LNCaP clone FGC (cell line): ENCODE measurements at regions not wholly inside any gene's neighbourhood (a gene's known extent, or its start where the extent isn't known, plus 50 kb on each side); places are given as distances from the start of the nearest gene placed in this dataset.

Experiments used
- DNase-seq: peaks from one replicate; pipeline ENCODE4 v3.0.0-alpha.2; 2011; ENCODE audit warnings: low read depth
- H3K4me3 ChIP-seq: 2 replicates; pipeline ENCODE4 v1.5.1; 2011; ENCODE audit warnings: mild to moderate bottlenecking, low read depth, low read length, control low read depth
- TF ChIP-seq, protein P1 (sequence below): IDR thresholded peaks from 2 replicates; pipeline ENCODE4 v1.5.1; 2012; ENCODE audit warnings: mild to moderate bottlenecking; ENCODE audit not compliant: control insufficient read depth, insufficient read depth; ENCODE audit errors: extremely low read depth

DNA sequence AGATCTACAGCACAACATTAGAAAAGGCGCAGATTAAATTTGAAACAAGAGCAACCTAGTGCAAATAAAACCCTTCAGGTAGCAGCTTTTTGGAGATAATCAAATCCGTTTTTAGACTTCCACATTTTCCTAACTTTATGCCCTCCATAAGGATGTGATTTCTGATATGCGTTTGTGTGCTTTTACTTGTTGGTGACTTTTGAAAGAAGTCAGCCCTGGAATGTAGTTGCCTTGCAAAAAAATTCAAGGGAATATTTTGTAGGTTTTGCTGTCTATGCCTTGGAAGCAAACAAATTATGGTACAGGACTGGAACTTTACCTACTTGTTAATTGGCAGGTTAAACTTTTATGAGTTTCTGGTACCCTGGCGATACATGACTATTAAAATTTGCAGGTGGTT is 86.7 kb upstream of the HDAC9 start:
- H3K4me3 ChIP-seq: no peak overlapping the region
- DNase-seq: no peak
- TF ChIP-seq, protein P1, sequence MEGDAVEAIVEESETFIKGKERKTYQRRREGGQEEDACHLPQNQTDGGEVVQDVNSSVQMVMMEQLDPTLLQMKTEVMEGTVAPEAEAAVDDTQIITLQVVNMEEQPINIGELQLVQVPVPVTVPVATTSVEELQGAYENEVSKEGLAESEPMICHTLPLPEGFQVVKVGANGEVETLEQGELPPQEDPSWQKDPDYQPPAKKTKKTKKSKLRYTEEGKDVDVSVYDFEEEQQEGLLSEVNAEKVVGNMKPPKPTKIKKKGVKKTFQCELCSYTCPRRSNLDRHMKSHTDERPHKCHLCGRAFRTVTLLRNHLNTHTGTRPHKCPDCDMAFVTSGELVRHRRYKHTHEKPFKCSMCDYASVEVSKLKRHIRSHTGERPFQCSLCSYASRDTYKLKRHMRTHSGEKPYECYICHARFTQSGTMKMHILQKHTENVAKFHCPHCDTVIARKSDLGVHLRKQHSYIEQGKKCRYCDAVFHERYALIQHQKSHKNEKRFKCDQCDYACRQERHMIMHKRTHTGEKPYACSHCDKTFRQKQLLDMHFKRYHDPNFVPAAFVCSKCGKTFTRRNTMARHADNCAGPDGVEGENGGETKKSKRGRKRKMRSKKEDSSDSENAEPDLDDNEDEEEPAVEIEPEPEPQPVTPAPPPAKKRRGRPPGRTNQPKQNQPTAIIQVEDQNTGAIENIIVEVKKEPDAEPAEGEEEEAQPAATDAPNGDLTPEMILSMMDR: no peak

DNA sequence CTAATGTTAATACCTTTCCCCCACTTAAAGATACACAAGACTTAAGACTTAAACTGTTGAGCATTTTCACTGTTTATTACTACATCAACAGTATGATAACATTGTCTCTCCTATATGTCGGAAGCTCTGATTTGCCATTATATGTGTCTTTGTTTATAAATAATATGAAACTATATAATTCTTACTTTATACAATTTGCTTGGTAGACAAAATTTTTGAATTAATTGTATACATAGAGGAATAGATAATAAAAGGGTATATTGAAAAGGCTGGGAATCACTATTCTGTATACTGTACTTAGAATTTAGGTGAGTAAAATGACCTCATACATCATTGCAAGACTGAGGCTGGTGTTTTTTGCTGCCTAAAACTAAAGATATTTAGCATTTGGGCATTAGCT is 82.1 kb upstream of the HDAC9 start:
- no peak for DNase-seq
- no peak overlapping the region for H3K4me3 ChIP-seq
- TF ChIP-seq, protein P1: no peak

DNA sequence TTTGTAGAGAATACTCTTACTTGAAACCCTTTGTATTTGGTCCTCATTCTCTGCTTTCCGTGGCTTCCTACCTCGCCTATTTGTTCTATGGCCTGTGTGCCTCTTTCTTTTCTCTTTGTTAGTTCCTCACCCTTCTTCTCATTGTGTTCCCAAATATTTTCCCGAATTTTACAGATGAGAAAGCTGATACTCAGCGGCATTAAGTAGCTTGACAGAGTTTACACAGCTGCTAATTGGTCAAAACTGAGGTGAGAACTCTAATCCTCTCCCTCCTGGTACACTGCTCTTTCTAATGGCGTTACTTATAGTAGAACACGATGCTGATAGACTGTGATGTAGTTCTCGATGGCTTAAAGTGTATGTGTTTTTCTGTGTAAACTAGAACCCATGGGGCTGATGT is 80.7 kb upstream of the HDAC9 start:
- TF ChIP-seq, protein P1: no peak
- no peak overlapping the region for H3K4me3 ChIP-seq
- DNase-seq: no peak

DNA sequence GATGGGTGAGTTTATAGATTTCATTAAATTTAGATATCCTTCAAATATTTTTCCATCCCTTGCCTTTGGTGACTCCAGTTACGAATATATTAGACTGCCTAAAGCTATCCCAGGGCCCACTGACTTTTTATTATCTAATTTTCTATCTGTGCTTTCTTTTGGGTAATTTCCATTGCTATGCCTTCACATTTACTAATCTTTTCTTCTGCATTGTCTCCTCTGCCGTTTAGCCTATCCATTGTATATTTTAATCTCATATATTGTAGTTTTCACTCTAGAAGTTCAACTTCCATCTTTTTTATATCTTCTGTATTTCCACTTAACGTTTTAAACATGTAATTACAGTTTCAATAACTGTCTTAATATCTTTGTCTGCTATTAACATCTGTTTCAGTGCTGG is 78.6 kb upstream of the HDAC9 start:
- TF ChIP-seq, protein P1: no peak
- H3K4me3 ChIP-seq: no peak overlapping the region

DNA sequence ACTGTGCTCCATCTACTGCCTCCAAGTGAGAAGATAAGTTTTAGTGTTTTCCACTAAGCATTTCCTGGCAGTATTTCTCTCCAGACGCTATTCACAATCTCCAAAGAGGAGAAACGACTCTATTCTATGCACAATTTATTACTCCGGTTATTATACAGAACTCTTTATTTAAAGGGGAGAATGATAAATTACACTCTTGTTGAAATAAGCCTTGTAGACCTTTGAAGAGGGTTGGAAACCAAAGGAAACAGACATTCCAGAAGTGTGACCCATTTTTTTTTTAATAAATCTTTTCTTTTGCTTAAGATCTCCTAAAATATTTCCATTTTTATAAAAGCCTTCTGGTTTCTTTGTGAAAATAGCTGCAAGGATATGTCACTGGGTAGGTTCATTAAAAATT is 76.1 kb upstream of the HDAC9 start:
- DNase-seq: no peak
- no peak overlapping the region for H3K4me3 ChIP-seq
- TF ChIP-seq, protein P1: no peak

More for the DNA sequence above, 78.6 kb upstream of the HDAC9 start:
- DNase-seq: no peak

DNA sequence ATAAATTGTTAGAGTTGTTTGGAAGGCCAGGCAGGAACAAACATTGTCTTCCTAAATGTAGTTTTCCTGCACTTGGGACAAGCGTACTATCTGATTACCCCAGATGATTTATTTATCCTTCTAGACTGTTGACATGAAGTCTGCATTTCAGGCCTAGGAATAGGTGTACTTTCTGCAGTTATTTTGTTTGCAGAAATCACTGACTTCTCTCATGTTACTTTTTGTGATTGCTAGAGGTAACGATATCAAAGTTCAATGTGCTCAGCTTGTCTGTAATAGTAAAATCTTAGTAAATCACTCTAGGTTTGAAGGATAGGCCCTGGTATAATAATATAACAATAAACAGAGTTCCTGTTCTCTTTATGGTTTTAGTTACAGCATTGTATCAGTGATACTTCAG is 75.4 kb upstream of the HDAC9 start:
- DNase-seq: no peak
- TF ChIP-seq, protein P1: no peak
- H3K4me3 ChIP-seq: no peak overlapping the region

DNA sequence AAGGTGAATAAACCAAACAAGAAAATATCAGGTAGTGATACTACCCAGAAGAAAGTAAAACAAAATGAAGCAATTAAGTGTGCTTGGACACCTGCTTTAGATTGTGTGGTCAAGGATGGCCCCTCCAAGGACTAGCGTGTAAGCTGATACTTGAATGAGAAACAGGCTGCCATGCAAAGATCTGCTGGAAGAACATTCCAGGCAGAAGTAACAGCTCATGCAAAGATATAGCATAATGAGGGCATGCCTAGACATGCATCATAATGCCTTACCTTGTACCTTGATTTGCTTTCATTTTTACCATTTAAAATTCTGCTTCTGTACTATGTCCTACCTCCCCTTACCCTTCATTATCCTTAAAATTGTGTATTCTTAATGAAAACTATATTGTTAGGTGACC is 74.8 kb upstream of the HDAC9 start:
- no peak overlapping the region for H3K4me3 ChIP-seq
- no peak for DNase-seq

More for the DNA sequence above, 74.8 kb upstream of the HDAC9 start:
- TF ChIP-seq, protein P1: no peak
